ENCODE measurements at regions not wholly inside any gene's neighbourhood (a gene's known extent, or its start where the extent isn't known, plus 50 kb on each side); places are given as distances from the start of the nearest gene placed in this dataset.
A peak's percentile ranks its signal among the peaks of the same experiment; 100 is the strongest.

DNA sequence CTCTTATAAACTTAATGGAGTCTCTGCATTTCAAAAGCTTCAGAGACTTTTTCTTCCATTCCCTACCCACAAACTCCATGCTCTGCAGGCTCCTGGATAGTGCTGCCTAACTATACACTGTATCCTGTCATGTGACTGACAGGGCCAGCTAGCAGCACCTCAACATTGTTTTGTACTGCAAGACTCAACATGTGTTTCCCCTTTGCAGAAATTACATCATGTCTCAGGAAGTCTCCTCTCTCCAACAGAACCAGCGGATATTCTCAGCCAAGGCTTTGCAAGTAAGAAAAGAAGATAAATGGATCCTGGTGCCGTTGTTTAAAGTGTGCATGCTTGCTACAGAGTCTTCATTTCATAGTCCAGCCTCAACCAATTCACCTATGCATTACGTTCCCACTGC, 164.0 kb upstream of the UBASH3B start:
- H3K9ac ChIP-seq (ENCODE audit: control insufficient read depth, extremely low read depth, insufficient read depth, low read length), result no peak overlapping the region
- H4K20me1 ChIP-seq (ENCODE audit: control insufficient read depth, extremely low read depth, insufficient read depth, low read length), result no peaks in the 10 kb centered on the region
- H3K4me1 ChIP-seq (ENCODE audit: control insufficient read depth, extremely low read depth, insufficient read depth, low read length), result peaks cover 16% of the 10 kb centered on the region
- H3K36me3 ChIP-seq (ENCODE audit: control insufficient read depth in 2 of 2, extremely low read depth in 1 of 2, insufficient read depth in 2 of 2, low read length in 2 of 2), result no peaks in the 10 kb centered on the region
- DNase-seq (ENCODE audit: low read depth, low spot score) (peak; percentile 30), FAIRE-seq (peak; percentile 98)
- no peaks in the 10 kb centered on the region for H3K9me3 ChIP-seq (ENCODE audit: control insufficient read depth, low read depth, low read length)
- H3K4me2 ChIP-seq (ENCODE audit: control insufficient read depth, extremely low read depth, insufficient read depth, low read depth, low read length), result peak overlapping the region; percentile 79
- no peaks in the 10 kb centered on the region for H3K79me2 ChIP-seq (ENCODE audit: control insufficient read depth, insufficient read depth, low read length)
- peak overlapping the region in 1 of 3 experiments; percentile 24 for H3K4me3 ChIP-seq (ENCODE audit: control insufficient read depth in 2 of 3, extremely low read depth in 1 of 3, insufficient read depth in 2 of 3, low read depth in 1 of 3, low read length in 3 of 3)
- H3K9me1 ChIP-seq (ENCODE audit: control insufficient read depth, extremely low read depth, insufficient read depth, low read length), result no peaks in the 10 kb centered on the region
- H3K27me3 ChIP-seq (ENCODE audit: control insufficient read depth, extremely low read depth, insufficient read depth, low read length), result no peaks in the 10 kb centered on the region
- dilution Hi-C loops (cut with MboI; ENCODE audit: extremely low pct_ligation_motif_present, low sequenced_read_pairs), result no loop called here
- H3K27ac ChIP-seq (ENCODE audit: control insufficient read depth, insufficient read depth, low read length), result no peak overlapping the region
- H2AFZ ChIP-seq (ENCODE audit: control insufficient read depth, low read length), result peak overlapping the region; percentile 41
- TF ChIP-seq CTCF (optimal IDR thresholded peaks at IDR 0.05 in 1 of 3, IDR thresholded peaks at IDR 0.05 in 1 of 3, conservative IDR thresholded peaks at IDR 0.05 in 1 of 3; ENCODE audit: extremely low read depth in 1 of 3, insufficient read depth in 2 of 3, low read length in 3 of 3), result no peak
- no peak for TF ChIP-seq EZH2 (IDR thresholded peaks at IDR 0.05; ENCODE audit: low read length)

- no peak for FAIRE-seq
- Histone ChIP-seq H3K36me3 (ENCODE audit: control insufficient read depth in 2 of 2, extremely low read depth in 1 of 2, insufficient read depth in 2 of 2, low read length in 2 of 2) (no peaks in the 10 kb centered on the region), H3K4me1 (ENCODE audit: control insufficient read depth, extremely low read depth, insufficient read depth, low read length) (peaks cover 16% of the 10 kb centered on the region), H3K27me3 (ENCODE audit: control insufficient read depth, extremely low read depth, insufficient read depth, low read length) (no peaks in the 10 kb centered on the region), H3K27ac (ENCODE audit: control insufficient read depth, insufficient read depth, low read length) (no peak overlapping the region), H3K9me1 (ENCODE audit: control insufficient read depth, extremely low read depth, insufficient read depth, low read length) (no peaks in the 10 kb centered on the region), H3K79me2 (ENCODE audit: control insufficient read depth, insufficient read depth, low read length) (no peaks in the 10 kb centered on the region), H3K9ac (ENCODE audit: control insufficient read depth, extremely low read depth, insufficient read depth, low read length) (no peak overlapping the region), H3K9me3 (ENCODE audit: control insufficient read depth, low read depth, low read length) (no peaks in the 10 kb centered on the region), H3K4me2 (ENCODE audit: control insufficient read depth, extremely low read depth, insufficient read depth, low read depth, low read length) (no peak overlapping the region), H2AFZ (ENCODE audit: control insufficient read depth, low read length) (no peak overlapping the region), H4K20me1 (ENCODE audit: control insufficient read depth, extremely low read depth, insufficient read depth, low read length) (no peaks in the 10 kb centered on the region), H3K4me3 (ENCODE audit: control insufficient read depth in 2 of 3, extremely low read depth in 1 of 3, insufficient read depth in 2 of 3, low read depth in 1 of 3, low read length in 3 of 3) (no peak overlapping the region)
- no peak for DNase-seq (ENCODE audit: low read depth, low spot score)
- dilution Hi-C loops (cut with MboI; ENCODE audit: extremely low pct_ligation_motif_present, low sequenced_read_pairs), result no loop called here
- TF ChIP-seq EZH2 (IDR thresholded peaks at IDR 0.05; ENCODE audit: low read length), result no peak
- TF ChIP-seq CTCF (optimal IDR thresholded peaks at IDR 0.05 in 1 of 3, IDR thresholded peaks at IDR 0.05 in 1 of 3, conservative IDR thresholded peaks at IDR 0.05 in 1 of 3; ENCODE audit: extremely low read depth in 1 of 3, insufficient read depth in 2 of 3, low read length in 3 of 3), result no peak
Measured at GRCh38 chr11:122488892-122489706, 166.4 kb upstream of the UBASH3B start.
